Body of pancreas (tissue), 4 donors: ENCODE measurements at regions not wholly inside any gene's neighbourhood (a gene's known extent, or its start where the extent isn't known, plus 50 kb on each side); places are given as distances from the start of the nearest gene placed in this dataset.

Source experiments
- CTCF ChIP-seq, 7 experiments: fragments of 450-650 bp in 4 of 7; fragments of 200-600 bp in 3 of 7; sonication (generic) in 3 of 7; IDR thresholded peaks; one replicate each; pipeline ENCODE4 v1.5.1; 2016 to 2019; ENCODE audit warnings: antibody characterized with exemption in 7 of 7
- POLR2A ChIP-seq, 3 donors: fragments of 450-650 bp; IDR thresholded peaks; one replicate each; pipeline ENCODE4 v1.6.1; 2016; ENCODE audit warnings: antibody characterized with exemption in 3 of 3, mild to moderate bottlenecking in 2 of 3

- TF ChIP-seq CTCF (IDR thresholded peaks at IDR 0.05) (no peak), POLR2A (IDR thresholded peaks at IDR 0.05) (no peak)
These were observed 232.8 kb downstream of the INHBA start for GRCh38 chr7:41470081-41470480.
